Dermis blood vessel endothelial cell (primary cell): ENCODE measurements at regions not wholly inside any gene's neighbourhood (a gene's known extent, or its start where the extent isn't known, plus 50 kb on each side); places are given as distances from the start of the nearest gene placed in this dataset.

ENCODE experiments used
- DNase-seq: peaks from one replicate; pipeline ENCODE4 v3.0.0; 2010

- no peak for DNase-seq
These were observed 118.9 kb upstream of the PIRT start for GRCh38 chr17:10956821-10957220.

DNA sequence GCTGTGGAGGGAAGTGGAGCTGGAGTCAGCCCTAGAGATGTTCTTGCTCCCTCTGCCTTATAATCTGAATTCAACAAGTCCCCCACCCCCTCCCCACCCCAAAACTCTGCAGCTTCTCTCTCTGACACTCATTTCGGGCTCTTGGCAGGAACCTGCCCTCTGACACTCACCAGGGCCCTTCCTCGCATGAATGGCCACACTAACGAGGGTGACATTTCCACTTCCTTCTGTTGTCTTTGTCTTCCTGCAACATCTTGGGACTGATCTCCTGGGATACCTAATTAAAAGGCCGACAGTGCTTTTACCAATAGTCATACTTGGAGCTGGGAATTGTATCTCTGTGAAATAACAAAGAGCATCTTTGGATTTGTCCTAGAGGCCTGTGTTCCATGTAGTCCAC, 106.9 kb upstream of the PIRT start:
- no peak for DNase-seq

DNA sequence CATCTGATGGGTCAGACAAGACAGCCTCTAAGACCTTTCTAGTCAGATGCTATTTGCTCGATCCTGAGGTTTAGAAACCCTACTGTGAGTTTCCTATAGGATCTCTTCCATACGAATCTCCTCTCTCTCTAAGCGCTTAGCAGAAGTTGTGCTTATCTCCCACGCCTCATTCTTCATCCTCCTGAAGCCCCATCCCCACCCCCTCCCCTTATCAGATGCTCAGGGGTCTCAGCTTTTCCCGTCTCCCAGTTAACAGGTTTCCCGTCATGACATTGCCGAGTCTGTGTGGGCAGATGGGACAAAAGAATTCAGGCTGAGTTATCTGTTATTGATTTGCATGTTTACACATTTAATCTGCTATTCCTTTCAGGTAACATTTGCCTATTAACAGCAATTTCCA, 99.0 kb upstream of the PIRT start:
- no peak for DNase-seq

DNA sequence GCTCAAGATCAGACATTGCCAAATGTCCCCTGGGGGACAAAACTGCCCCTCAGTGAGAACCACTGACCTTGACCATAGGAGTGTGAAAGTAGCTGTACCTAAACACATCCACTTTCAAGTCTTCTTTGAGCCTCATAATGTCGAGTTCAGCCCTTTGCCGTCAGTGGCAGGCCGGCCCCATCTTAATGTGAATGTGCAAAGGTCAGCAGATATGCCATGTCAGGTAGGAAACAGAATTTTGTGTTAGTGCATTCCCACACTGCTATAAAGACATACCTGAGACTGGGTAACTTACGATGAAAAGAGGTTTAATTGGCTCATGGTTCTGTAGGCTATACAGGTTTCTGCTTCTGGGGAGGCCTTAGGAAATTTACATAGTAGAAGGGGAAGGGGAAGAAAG, 95.1 kb upstream of the PIRT start:
- DNase-seq = no peak

DNA sequence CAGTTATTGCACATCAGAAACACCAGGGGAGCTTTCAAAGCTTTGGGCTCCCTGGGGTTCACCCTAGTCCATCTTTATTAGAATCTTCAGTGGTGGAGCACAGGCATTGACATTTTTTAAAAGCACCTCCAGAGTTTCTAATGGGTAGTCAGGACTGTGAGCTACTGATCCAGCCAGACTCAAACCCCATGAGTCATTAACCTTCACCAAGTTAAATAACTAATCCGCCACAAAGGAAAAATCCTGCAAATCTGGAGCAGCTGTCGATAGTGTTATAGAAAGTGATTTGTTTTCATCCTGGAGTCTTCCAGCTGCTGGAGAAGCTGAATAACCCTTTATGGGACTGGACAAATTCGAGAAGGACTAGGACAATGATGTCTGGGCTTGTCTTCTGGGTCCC, 93.2 kb upstream of the PIRT start:
- no peak for DNase-seq

DNA sequence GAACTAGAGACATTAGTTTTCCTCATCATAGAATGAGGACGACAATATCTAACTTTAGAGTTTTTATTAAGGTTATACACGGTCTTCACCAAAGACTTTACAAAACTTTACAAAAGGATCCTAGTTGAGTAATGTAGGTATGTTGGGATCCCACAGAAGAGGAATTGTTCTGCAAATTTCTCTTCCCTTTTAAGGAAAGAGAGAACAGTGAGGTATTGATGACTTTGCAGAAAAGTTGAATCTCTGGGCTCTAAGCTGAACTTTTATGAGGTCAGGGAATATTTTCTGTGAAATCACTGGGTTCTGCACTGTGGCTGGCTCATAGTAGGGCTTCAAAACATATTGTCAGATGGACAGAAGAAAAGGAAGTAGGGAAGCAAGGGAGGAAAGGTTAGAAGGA, 89.8 kb upstream of the PIRT start:
- DNase-seq = no peak

DNA sequence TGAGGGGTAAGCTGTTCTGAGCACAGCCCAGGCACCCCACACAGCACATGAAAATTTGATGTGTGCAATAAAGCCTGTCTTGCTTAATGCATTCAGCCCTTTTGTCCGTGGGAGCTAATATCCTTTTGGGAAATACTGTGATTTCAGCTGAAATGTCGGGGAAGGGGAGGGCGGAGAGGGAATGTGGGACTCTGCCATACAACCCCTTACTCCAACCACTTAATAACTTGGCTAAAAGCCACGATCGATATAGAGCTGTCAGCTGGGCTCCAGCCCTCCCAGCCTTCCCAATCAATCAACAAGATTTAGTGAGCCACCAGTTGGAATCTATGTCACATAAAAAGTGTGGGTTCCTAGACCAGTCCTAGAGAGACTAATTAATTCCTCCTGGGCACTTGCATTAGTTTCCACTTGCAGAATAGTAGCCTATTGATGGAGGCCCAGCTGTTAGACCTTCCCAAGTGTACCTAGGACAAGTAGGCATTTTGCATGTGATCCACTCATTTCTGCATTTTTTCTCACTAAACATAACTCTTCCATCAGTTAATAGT, 82.7 kb upstream of the PIRT start:
- DNase-seq = no peak

DNA sequence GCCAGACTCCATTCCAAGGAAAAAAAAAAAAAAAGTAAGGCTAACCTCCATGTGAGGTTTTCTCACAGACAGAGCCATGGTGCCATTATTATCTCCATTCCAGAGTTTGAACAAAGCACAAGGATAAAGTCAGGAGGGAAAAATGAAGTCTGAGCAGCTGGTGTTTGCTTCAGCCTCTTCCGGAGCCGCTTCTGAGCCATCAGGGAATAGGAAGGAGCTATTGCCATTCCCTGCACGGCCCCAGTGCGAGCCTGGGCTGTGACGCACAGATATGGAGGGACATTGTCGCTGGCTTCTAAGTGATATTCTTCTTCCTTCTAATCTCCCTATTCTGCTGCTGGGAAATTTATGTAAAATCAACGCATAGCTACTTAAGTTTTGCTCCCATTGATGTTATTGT, 69.5 kb upstream of the PIRT start:
- DNase-seq = no peak

DNA sequence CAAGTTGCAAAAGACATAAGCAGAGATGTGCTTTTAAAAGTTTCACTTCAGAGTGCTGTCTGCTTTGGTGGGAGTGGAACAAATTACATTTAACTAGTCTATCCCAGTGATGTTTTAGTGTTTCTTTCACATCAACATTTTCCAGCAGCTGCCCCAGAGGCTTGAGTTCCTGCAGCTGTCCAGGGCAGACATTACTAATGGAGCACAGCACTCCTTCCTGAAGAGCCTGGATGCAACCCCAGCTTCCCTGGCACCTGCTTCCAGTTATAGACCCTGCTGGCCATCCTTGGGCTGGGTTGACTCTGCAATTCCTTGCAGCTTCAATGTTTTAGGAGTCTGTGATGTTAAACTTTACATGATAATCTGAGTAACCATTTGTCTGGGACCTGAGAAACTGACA, 61.4 kb upstream of the PIRT start:
- DNase-seq = no peak

- no peak for DNase-seq
These were observed 56.3 kb upstream of the PIRT start for GRCh38 chr17:10894220-10894619.

- DNase-seq = no peak
These were observed 51.0 kb upstream of the PIRT start for GRCh38 chr17:10888858-10889257.
